GM21528 (cell line): ENCODE measurements at regions not wholly inside any gene's neighbourhood (a gene's known extent, or its start where the extent isn't known, plus 50 kb on each side); places are given as distances from the start of the nearest gene placed in this dataset.

Source experiments
- ATAC-seq: cut with Tn5 transposase; IDR thresholded peaks from one replicate; pipeline ENCODE4 v1.9.1; 2021; ENCODE audit warnings: mild to moderate bottlenecking, moderate library complexity; ENCODE audit not compliant: unreplicated experiment, low FRiP score

- ATAC-seq = no peak
Observed at GRCh38 chr11:41848349-41848748, 388.9 kb upstream of the LRRC4C start.

GRCh38 chr11:41849250-41849649 lies 389.8 kb upstream of the LRRC4C start:
- ATAC-seq = no peak

GRCh38 chr11:41851743-41852142 lies 392.3 kb upstream of the LRRC4C start:
- no peak for ATAC-seq

- ATAC-seq = no peak
Observed at GRCh38 chr11:41861838-41862237, 402.4 kb upstream of the LRRC4C start.

GRCh38 chr11:41866525-41866924 lies 407.1 kb upstream of the LRRC4C start:
- ATAC-seq = no peak

- ATAC-seq = no peak
Observed at GRCh38 chr11:41868606-41869005, 409.2 kb upstream of the LRRC4C start.

GRCh38 chr11:41872426-41872825 lies 413.0 kb upstream of the LRRC4C start:
- no peak for ATAC-seq

- no peak for ATAC-seq
Observed at GRCh38 chr11:41872870-41873269, 413.4 kb upstream of the LRRC4C start.

- ATAC-seq = no peak
Observed at GRCh38 chr11:41878095-41878494, 418.6 kb upstream of the LRRC4C start.

- no peak for ATAC-seq
Observed at GRCh38 chr11:41879214-41879613, 419.8 kb upstream of the LRRC4C start.

- ATAC-seq = no peak
Observed at GRCh38 chr11:41895081-41895480, 435.6 kb upstream of the LRRC4C start.

- no peak for ATAC-seq
Observed at GRCh38 chr11:41897991-41898390, 438.5 kb upstream of the LRRC4C start.

GRCh38 chr11:41917900-41918299 lies 458.4 kb upstream of the LRRC4C start:
- no peak for ATAC-seq

- no peak for ATAC-seq
Observed at GRCh38 chr11:41920374-41920773, 460.9 kb upstream of the LRRC4C start.

GRCh38 chr11:41921746-41922390 lies 462.4 kb upstream of the LRRC4C start:
- no peak for ATAC-seq

GRCh38 chr11:41926339-41926738 lies 466.9 kb upstream of the LRRC4C start:
- ATAC-seq = no peak

- ATAC-seq = no peak
Observed at GRCh38 chr11:41935241-41935640, 475.8 kb upstream of the LRRC4C start.

GRCh38 chr11:41935795-41936194 lies 476.3 kb upstream of the LRRC4C start:
- no peak for ATAC-seq

GRCh38 chr11:41943656-41944055 lies 484.2 kb upstream of the LRRC4C start:
- ATAC-seq = no peak

GRCh38 chr11:41947392-41947791 lies 487.9 kb upstream of the LRRC4C start:
- ATAC-seq = no peak

GRCh38 chr11:41950470-41951143 lies 491.2 kb upstream of the LRRC4C start:
- ATAC-seq = no peak

GRCh38 chr11:41954034-41954433 lies 494.6 kb upstream of the LRRC4C start:
- no peak for ATAC-seq
